NOMO-1 (cell line): ENCODE measurements at regions not wholly inside any gene's neighbourhood (a gene's known extent, or its start where the extent isn't known, plus 50 kb on each side); places are given as distances from the start of the nearest gene placed in this dataset.
"Not testable (repeated sequence)": the region's sequence is repeated elsewhere in the genome, so short reads cannot be mapped to it uniquely, and the experiment has no call there.

Experiments
- DNase-seq, 2 experiments: peaks; one replicate each; lab custom pipeline; 2025; ENCODE audit not compliant: unreplicated experiment in 2 of 2; lab: John Stamatoyannopoulos, UW

GRCh38 chr6:139446138-139446715, 71.8 kb upstream of the CITED2 start:
- DNase-seq = no peak

- DNase-seq = not testable (repeated sequence)
These were observed 69.9 kb upstream of the CITED2 start for GRCh38 chr6:139444273-139444787.

- DNase-seq = no peak
These were observed 69.0 kb upstream of the CITED2 start for GRCh38 chr6:139443231-139444112.

- peak; percentile 21 to 53 for DNase-seq
These were observed 67.8 kb upstream of the CITED2 start for GRCh38 chr6:139442188-139442671.

GRCh38 chr6:139439349-139439748, 64.9 kb upstream of the CITED2 start:
- DNase-seq = peak in 1 of 2 experiments; percentile 24

- DNase-seq = no peak
These were observed 64.3 kb upstream of the CITED2 start for GRCh38 chr6:139438775-139439174.

- DNase-seq = no peak
These were observed 62.5 kb upstream of the CITED2 start for GRCh38 chr6:139436957-139437348.

- no peak for DNase-seq
These were observed 61.9 kb upstream of the CITED2 start for GRCh38 chr6:139436200-139436956.

- peak; percentile 24 to 72 for DNase-seq
These were observed 59.4 kb upstream of the CITED2 start for GRCh38 chr6:139433631-139434419.

- DNase-seq = no peak
These were observed 57.1 kb upstream of the CITED2 start for GRCh38 chr6:139431602-139431956.

GRCh38 chr6:139430899-139431601, 56.6 kb upstream of the CITED2 start:
- no peak for DNase-seq

GRCh38 chr6:139429580-139430145, 55.2 kb upstream of the CITED2 start:
- peak; percentile 83 to 87 for DNase-seq

GRCh38 chr6:139427199-139427598, 52.8 kb upstream of the CITED2 start:
- no peak for DNase-seq

GRCh38 chr6:139426795-139427194, 52.3 kb upstream of the CITED2 start:
- DNase-seq = no peak

GRCh38 chr6:139425780-139426179, 51.3 kb upstream of the CITED2 start:
- no peak for DNase-seq

GRCh38 chr6:139423971-139424667, 49.7 kb upstream of the CITED2 start:
- DNase-seq = no peak
